ENCODE measurements at regions not wholly inside any gene's neighbourhood (a gene's known extent, or its start where the extent isn't known, plus 50 kb on each side); places are given as distances from the start of the nearest gene placed in this dataset.

- Histone ChIP-seq H3K27me3 (ENCODE audit: control insufficient read depth, insufficient read depth, low read length) (no peaks in the 10 kb centered on the region), H3K36me3 (ENCODE audit: control insufficient read depth, insufficient read depth, low read length) (no peaks in the 10 kb centered on the region), H3K4me3 (ENCODE audit: low read depth, low read length) (no peak overlapping the region)
- no peak for DNase-seq (ENCODE audit: low read depth)
- TF ChIP-seq CTCF (IDR thresholded peaks at IDR 0.05; ENCODE audit: insufficient read depth, low read length, poor library complexity, severe bottlenecking), result no peak
Observed at GRCh38 chr18:28284132-28284531, 107.2 kb upstream of the CDH2 start.

DNA sequence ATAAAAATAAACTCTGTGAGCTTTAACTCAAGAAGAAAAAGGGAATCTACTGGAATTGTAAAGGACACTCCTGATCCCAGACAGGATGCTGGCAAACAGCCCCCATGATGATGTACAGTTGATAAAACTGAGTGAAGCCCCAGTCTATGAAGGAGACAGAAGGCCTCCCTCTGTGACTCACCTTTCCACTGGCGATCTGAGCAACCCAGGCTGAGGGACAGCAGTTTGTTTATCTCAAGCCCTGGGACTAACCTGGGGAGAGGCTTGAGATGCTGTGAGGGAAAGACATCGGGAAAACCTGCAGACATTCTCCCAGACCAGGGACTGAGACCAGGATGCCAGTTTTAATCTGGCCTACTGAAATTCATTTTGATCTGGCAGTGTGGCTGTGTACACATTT is 104.5 kb upstream of the CDH2 start:
- no peak for TF ChIP-seq CTCF (IDR thresholded peaks at IDR 0.05; ENCODE audit: insufficient read depth, low read length, poor library complexity, severe bottlenecking)
- DNase-seq (ENCODE audit: low read depth), result no peak
- H3K27me3 ChIP-seq (ENCODE audit: control insufficient read depth, insufficient read depth, low read length), result no peaks in the 10 kb centered on the region
- H3K36me3 ChIP-seq (ENCODE audit: control insufficient read depth, insufficient read depth, low read length), result no peaks in the 10 kb centered on the region
- no peak overlapping the region for H3K4me3 ChIP-seq (ENCODE audit: low read depth, low read length)

DNA sequence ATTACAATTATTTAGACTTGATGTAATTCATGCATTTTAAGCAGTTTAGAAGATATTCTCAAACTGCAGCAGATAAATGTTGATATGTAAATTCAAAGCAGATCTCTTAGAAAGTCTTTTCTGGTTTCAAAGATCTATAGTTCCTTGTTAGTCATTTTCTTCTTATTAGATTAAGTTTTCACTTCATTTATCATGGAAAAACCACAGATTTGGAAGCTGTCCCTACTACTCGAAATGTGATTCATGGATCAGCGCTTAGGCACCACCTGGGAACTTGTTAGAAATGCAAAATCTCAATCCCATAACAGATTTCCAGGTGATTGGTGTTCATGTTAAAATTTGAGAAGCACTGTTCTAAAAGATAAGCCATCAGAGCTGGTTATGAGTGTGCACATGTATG is 92.8 kb upstream of the CDH2 start:
- no peaks in the 10 kb centered on the region for H3K27me3 ChIP-seq (ENCODE audit: control insufficient read depth, insufficient read depth, low read length)
- H3K36me3 ChIP-seq (ENCODE audit: control insufficient read depth, insufficient read depth, low read length), result no peaks in the 10 kb centered on the region
- TF ChIP-seq CTCF (IDR thresholded peaks at IDR 0.05; ENCODE audit: insufficient read depth, low read length, poor library complexity, severe bottlenecking), result no peak
- H3K4me3 ChIP-seq (ENCODE audit: low read depth, low read length), result no peak overlapping the region
- no peak for DNase-seq (ENCODE audit: low read depth)

- Histone ChIP-seq H3K27me3 (ENCODE audit: control insufficient read depth, insufficient read depth, low read length) (no peaks in the 10 kb centered on the region), H3K4me3 (ENCODE audit: low read depth, low read length) (no peak overlapping the region), H3K36me3 (ENCODE audit: control insufficient read depth, insufficient read depth, low read length) (no peaks in the 10 kb centered on the region)
- DNase-seq (ENCODE audit: low read depth), result peak; percentile 26
- no peak for TF ChIP-seq CTCF (IDR thresholded peaks at IDR 0.05; ENCODE audit: insufficient read depth, low read length, poor library complexity, severe bottlenecking)
Observed at GRCh38 chr18:28267878-28268625, 91.1 kb upstream of the CDH2 start.

- no peak for TF ChIP-seq CTCF (IDR thresholded peaks at IDR 0.05; ENCODE audit: insufficient read depth, low read length, poor library complexity, severe bottlenecking)
- H3K27me3 ChIP-seq (ENCODE audit: control insufficient read depth, insufficient read depth, low read length), result no peaks in the 10 kb centered on the region
- no peak for DNase-seq (ENCODE audit: low read depth)
- no peaks in the 10 kb centered on the region for H3K36me3 ChIP-seq (ENCODE audit: control insufficient read depth, insufficient read depth, low read length)
- no peak overlapping the region for H3K4me3 ChIP-seq (ENCODE audit: low read depth, low read length)
Observed at GRCh38 chr18:28267276-28267675, 90.3 kb upstream of the CDH2 start.

GRCh38 chr18:28256166-28256565 is 79.2 kb upstream of the CDH2 start:
- DNase-seq (ENCODE audit: low read depth), result no peak
- TF ChIP-seq CTCF (IDR thresholded peaks at IDR 0.05; ENCODE audit: insufficient read depth, low read length, poor library complexity, severe bottlenecking), result no peak

More at GRCh38 chr18:28256166-28256565, 79.2 kb upstream of the CDH2 start:
- Histone ChIP-seq H3K4me3 (ENCODE audit: low read depth, low read length) (no peak overlapping the region), H3K36me3 (ENCODE audit: control insufficient read depth, insufficient read depth, low read length) (no peaks in the 10 kb centered on the region), H3K27me3 (ENCODE audit: control insufficient read depth, insufficient read depth, low read length) (no peaks in the 10 kb centered on the region)
